ENCODE measurements at regions not wholly inside any gene's neighbourhood (a gene's known extent, or its start where the extent isn't known, plus 50 kb on each side); places are given as distances from the start of the nearest gene placed in this dataset.

DNA sequence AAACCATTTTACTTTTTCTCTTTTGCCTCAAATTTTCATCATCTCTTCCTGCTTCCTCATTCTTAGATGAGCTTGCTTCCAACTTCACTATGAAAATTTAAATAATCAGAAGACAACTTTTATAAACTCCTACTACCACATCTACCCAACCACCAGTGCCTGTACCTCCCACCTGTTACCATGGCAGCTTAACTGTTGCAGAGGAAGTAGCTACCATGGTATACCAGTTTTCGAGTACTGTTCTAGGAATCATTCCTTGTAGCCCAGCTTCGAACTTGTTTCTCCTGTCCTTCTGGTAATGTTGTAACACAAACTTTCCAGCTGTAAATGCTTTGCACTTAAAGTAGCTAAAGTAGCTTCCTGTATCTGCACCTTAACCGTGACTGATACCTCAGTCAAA is 266.8 kb upstream of the NREP start:
- no peak for TF ChIP-seq GATA2 (IDR thresholded peaks at IDR 0.05; ENCODE audit: low read depth, low read length)
- no peak for TF ChIP-seq GATA3 (IDR thresholded peaks at IDR 0.05; ENCODE audit: low read depth, low read length)

Measured in SH-SY5Y (cell line).